H1 (cell line): ENCODE measurements at regions not wholly inside any gene's neighbourhood (a gene's known extent, or its start where the extent isn't known, plus 50 kb on each side); places are given as distances from the start of the nearest gene placed in this dataset.

ENCODE experiments used
- CTCF ChIA-PET: fragments of 300-600 bp; sonication (Branson Sonifier 250); formaldehyde crosslinking; loops from one replicate; lab custom pipeline; 2021; ENCODE audit not compliant: partially characterized antibody; lab: Charles Lee
- POLR2A ChIA-PET: fragments of 300-600 bp; sonication (Branson Sonifier 250); formaldehyde crosslinking; loops from one replicate; lab custom pipeline; 2021; ENCODE audit warnings: inconsistent platforms; ENCODE audit not compliant: partially characterized antibody; lab: Charles Lee
- DNase-seq, 2 experiments: peaks; one replicate each; pipeline versions ENCODE4 v3.0.0 to v3.0.0-alpha.2; 2010 to 2022; ENCODE audit warnings: low spot score in 2 of 2, low read depth in 1 of 2, mixed read lengths in 1 of 2
- FAIRE-seq: peaks from 2 replicates; lab custom pipeline; 2011; peaks lifted over from hg19 to GRCh38; lab: Jason Lieb, UNC
- H2AFZ ChIP-seq: 2 replicates; pipeline ENCODE4 v1.8.1; 2012; ENCODE audit warnings: low read length, inconsistent platforms
- H2AK5ac ChIP-seq: 2 replicates; pipeline ENCODE4 v1.6.1; 2013; ENCODE audit warnings: low read depth, low read length
- H2BK120ac ChIP-seq: replicated peaks from 2 replicates; pipeline ENCODE3; 2013; ENCODE audit warnings: low read depth, low read length, inconsistent platforms
- H2BK12ac ChIP-seq: 2 replicates; pipeline ENCODE4 v1.6.1; 2013; ENCODE audit warnings: low read depth, low read length
- H2BK15ac ChIP-seq: 2 replicates; pipeline ENCODE4 v1.6.1; 2013; ENCODE audit warnings: low read length
- H2BK20ac ChIP-seq: 2 replicates; pipeline ENCODE4 v1.6.1; 2013; ENCODE audit warnings: low read length
- H2BK5ac ChIP-seq: 2 replicates; pipeline ENCODE4 v1.6.1; 2013; ENCODE audit warnings: low read depth, low read length
- H3K14ac ChIP-seq: 2 replicates; pipeline ENCODE4 v1.6.1; 2013; ENCODE audit warnings: inconsistent platforms; ENCODE audit not compliant: insufficient read length
- H3K18ac ChIP-seq: 2 replicates; pipeline ENCODE4 v1.6.1; 2013; ENCODE audit warnings: low read length; ENCODE audit errors: extremely low read depth
- H3K23ac ChIP-seq: 2 replicates; pipeline ENCODE4 v1.6.1; 2013; ENCODE audit warnings: inconsistent platforms; ENCODE audit not compliant: insufficient read length
- H3K23me2 ChIP-seq: 2 replicates; pipeline ENCODE4 v1.6.1; 2013; ENCODE audit warnings: low read depth, low read length
- H3K27ac ChIP-seq: 2 replicates; pipeline ENCODE4 v1.6.1; 2011; ENCODE audit warnings: low read depth, low read length, inconsistent platforms
- H3K27me3 ChIP-seq, 4 experiments: replicated peaks in 1 of 4; 1 replicate in 1 of 4; 2 replicates in 3 of 4; pipeline versions ENCODE4 v1.6.1 to v1.8.1; 2011 to 2013; ENCODE audit warnings: low read length in 3 of 4, mild to moderate bottlenecking in 3 of 4, inconsistent platforms in 2 of 4, mixed read lengths in 2 of 4, moderate library complexity in 1 of 4; ENCODE audit not compliant: control insufficient read depth in 3 of 4, insufficient read depth in 3 of 4; ENCODE audit errors: extremely low read depth in 1 of 4
- H3K36me3 ChIP-seq, 4 experiments: 2 replicates each; pipeline versions ENCODE4 v1.6.1 to v1.8.1; 2011 to 2013; ENCODE audit warnings: mild to moderate bottlenecking in 4 of 4, low read length in 3 of 4, moderate library complexity in 2 of 4, control low read depth in 1 of 4, inconsistent platforms in 1 of 4; ENCODE audit not compliant: insufficient read depth in 4 of 4, control insufficient read depth in 2 of 4
- H3K4ac ChIP-seq: replicated peaks from 2 replicates; pipeline ENCODE3; 2013; ENCODE audit warnings: low read length, low read depth, mixed read lengths, inconsistent platforms; ENCODE audit not compliant: insufficient read length
- H3K4me1 ChIP-seq, 4 experiments: replicated peaks in 1 of 4; 1 replicate in 1 of 4; 2 replicates in 3 of 4; pipeline versions ENCODE4 v1.6.1 to v1.8.1; 2011 to 2013; ENCODE audit warnings: low read length in 3 of 4, inconsistent platforms in 2 of 4, mixed read lengths in 1 of 4; ENCODE audit not compliant: insufficient read depth in 4 of 4, control insufficient read depth in 3 of 4
- H3K4me2 ChIP-seq, 2 experiments: 2 replicates each; pipeline versions ENCODE4 v1.6.1 to v1.8.1; 2011 to 2013; ENCODE audit warnings: low read depth in 2 of 2, low read length in 2 of 2, control low read depth in 1 of 2, inconsistent platforms in 1 of 2, mild to moderate bottlenecking in 1 of 2; ENCODE audit not compliant: insufficient read depth in 1 of 2
- H3K4me3 ChIP-seq, 4 experiments: fragments of 200-600, 300-600 bp in 1 of 4; sonication (generic), shearing (Covaris generic), sonication (Bioruptor Twin) in 1 of 4; 2 replicates each; pipeline versions ENCODE4 v1.5.1 to v1.8.1; 2011 to 2016; ENCODE audit warnings: low read length in 4 of 4, low read depth in 3 of 4, control low read depth in 2 of 4, inconsistent platforms in 2 of 4, mild to moderate bottlenecking in 2 of 4, mixed read lengths in 1 of 4, moderate library complexity in 1 of 4; ENCODE audit not compliant: insufficient read depth in 2 of 4; ENCODE audit errors: extremely low read depth in 1 of 4
- H3K56ac ChIP-seq: replicated peaks from 2 replicates; pipeline ENCODE3; 2013; ENCODE audit warnings: low read depth, mild to moderate bottlenecking, mixed read lengths, low read length, inconsistent platforms; ENCODE audit not compliant: insufficient read length
- H3K79me1 ChIP-seq: 2 replicates; pipeline ENCODE4 v1.6.1; 2013; ENCODE audit warnings: low read depth, low read length, control low read depth
- H3K79me2 ChIP-seq, 2 experiments: 2 replicates each; pipeline versions ENCODE4 v1.6.1 to v1.8.1; 2012 to 2013; ENCODE audit warnings: low read length in 2 of 2, mild to moderate bottlenecking in 2 of 2, inconsistent platforms in 1 of 2; ENCODE audit not compliant: insufficient read depth in 2 of 2, control insufficient read depth in 1 of 2
- H3K9ac ChIP-seq, 4 experiments: replicated peaks in 1 of 4; 1 replicate in 1 of 4; 2 replicates in 3 of 4; pipeline versions ENCODE4 v1.6.1 to v1.8.1; 2011 to 2013; ENCODE audit warnings: low read depth in 3 of 4, low read length in 3 of 4, control low read depth in 2 of 4, mild to moderate bottlenecking in 2 of 4, moderate library complexity in 2 of 4, inconsistent platforms in 1 of 4; ENCODE audit errors: extremely low read depth in 1 of 4
- H3K9me3 ChIP-seq, 2 experiments: 2 replicates each; pipeline versions ENCODE4 v1.6.1 to v1.8.1; 2012 to 2013; ENCODE audit warnings: mild to moderate bottlenecking in 2 of 2, moderate library complexity in 2 of 2, control low read depth in 1 of 2, inconsistent platforms in 1 of 2, low read depth in 1 of 2, low read length in 1 of 2, mixed read lengths in 1 of 2; ENCODE audit not compliant: insufficient read depth in 2 of 2
- H4K20me1 ChIP-seq, 2 experiments: replicated peaks in 1 of 2; 2 replicates each; pipeline versions ENCODE3 to v1.8.1; 2011 to 2013; ENCODE audit warnings: inconsistent platforms in 2 of 2, low read length in 2 of 2, mild to moderate bottlenecking in 1 of 2; ENCODE audit not compliant: insufficient read depth in 2 of 2, control insufficient read depth in 1 of 2
- H4K5ac ChIP-seq: 2 replicates; pipeline ENCODE4 v1.6.1; 2013; ENCODE audit warnings: low read length, low read depth, mixed read lengths, inconsistent platforms; ENCODE audit not compliant: insufficient read length
- H4K8ac ChIP-seq: 2 replicates; pipeline ENCODE4 v1.8.0; 2013; ENCODE audit warnings: mild to moderate bottlenecking, moderate library complexity, low read length, inconsistent platforms; ENCODE audit not compliant: insufficient read depth; ENCODE audit errors: extremely low read depth
- H4K91ac ChIP-seq: replicated peaks from 2 replicates; pipeline ENCODE3; 2013; ENCODE audit warnings: low read length, mixed read lengths, inconsistent platforms; ENCODE audit not compliant: insufficient read length
- ASH2L ChIP-seq: fragments of 200-600, 300-600 bp; sonication (generic); IDR thresholded peaks from one replicate; pipeline ENCODE4 v1.7.1; 2017; ENCODE audit warnings: low read length
- RFX5 ChIP-seq: IDR thresholded peaks from 2 replicates; pipeline ENCODE4 v1.6.1; 2011; ENCODE audit warnings: low read depth, low read length, improper control_type of control experiment, borderline replicate concordance
- RNF2 ChIP-seq: fragments of 200-900, 300-1000 bp; sonication (generic); IDR thresholded peaks from 2 replicates; pipeline ENCODE4 v1.7.1; 2016; ENCODE audit warnings: borderline replicate concordance, low read depth, mild to moderate bottlenecking, antibody characterized with exemption, low read length; ENCODE audit not compliant: poor library complexity, severe bottlenecking; ENCODE audit errors: missing control alignments
- WGBS, 2 experiments: shearing (Covaris generic) in 1 of 2; methylation state at CpG; one replicate each; pipeline versions ENCODE4 v1.1.6 to v1.1.7; 2013 to 2015; ENCODE audit warnings: low lambda C conversion rate in 2 of 2, mixed read lengths in 2 of 2, inconsistent platforms in 1 of 2, low coverage in 1 of 2, missing lambda C conversion rate in 1 of 2; ENCODE audit not compliant: insufficient replicate concordance in 2 of 2, insufficient coverage in 1 of 2, insufficient read length in 1 of 2; ENCODE audit errors: extremely low coverage in 1 of 2, missing lambda C conversion rate in 1 of 2; 5-methylcytosine and 5-hydroxymethylcytosine counted together

DNA sequence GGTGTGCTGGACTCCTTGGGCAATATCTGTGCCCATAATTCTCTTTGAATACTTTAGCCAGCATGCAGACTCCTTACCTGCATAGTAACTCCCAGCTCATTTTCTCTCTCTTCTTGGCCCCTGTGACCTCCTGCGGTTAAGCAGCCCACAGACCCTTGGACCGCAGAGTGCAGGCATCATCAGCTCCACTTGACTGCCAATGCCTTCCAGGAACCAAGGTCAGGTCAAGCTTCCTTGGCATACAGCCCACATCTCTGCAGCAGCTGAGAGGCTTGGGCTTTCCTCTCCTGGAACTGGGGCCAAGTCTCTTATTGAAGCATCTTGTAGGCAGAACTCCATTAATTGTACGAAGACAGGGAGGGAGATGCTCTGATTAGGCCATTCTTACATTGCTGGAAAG, 130.1 kb upstream of the PIEZO2 start:
- no peak overlapping the region for H4K91ac ChIP-seq
- no peak overlapping the region for H3K56ac ChIP-seq
- H2BK120ac ChIP-seq = no peak overlapping the region
- 91% methylated on average over 3 of the region's 3 CpGs; no CpG with 5 or more reads in 1 of the 2 experiments for WGBS, 2 experiments
- H2BK20ac ChIP-seq = no peak overlapping the region
- no peak overlapping the region for H4K5ac ChIP-seq
- H2BK15ac ChIP-seq = no peak overlapping the region
- no peak overlapping the region for H3K18ac ChIP-seq
- no peaks in the 10 kb centered on the region for H3K79me2 ChIP-seq
- H4K8ac ChIP-seq = no peak overlapping the region
- no peak overlapping the region for H3K23ac ChIP-seq
- no peak overlapping the region for H3K4me3 ChIP-seq
- no peak for DNase-seq
- H2BK12ac ChIP-seq = no peak overlapping the region
- no peak overlapping the region for H3K9ac ChIP-seq
- ChIA-PET CTCF (interaction anchor here (0.8 kb wide), 1 partner anchor 31 kb away, joined by 3 read pairs; no protein-coding TSS in a partner anchor), POLR2A (no interaction called here)
- no peak for TF ChIP-seq RNF2
- no peak for TF ChIP-seq ASH2L
- no peak for TF ChIP-seq RFX5
- H3K36me3 ChIP-seq = no peaks in the 10 kb centered on the region
- H3K4me1 ChIP-seq = no peaks in the 10 kb centered on the region
- no peaks in the 10 kb centered on the region for H3K23me2 ChIP-seq
- H3K9me3 ChIP-seq = no peaks in the 10 kb centered on the region
- no peaks in the 10 kb centered on the region for H3K27me3 ChIP-seq
- H3K4me2 ChIP-seq = no peak overlapping the region
- FAIRE-seq = no peak
- H3K27ac ChIP-seq = no peak overlapping the region
- H3K4ac ChIP-seq = no peak overlapping the region
- no peak overlapping the region for H2BK5ac ChIP-seq
- H2AK5ac ChIP-seq = no peak overlapping the region
- H3K14ac ChIP-seq = no peak overlapping the region
- no peaks in the 10 kb centered on the region for H4K20me1 ChIP-seq
- H3K79me1 ChIP-seq = no peaks in the 10 kb centered on the region
- no peak overlapping the region for H2AFZ ChIP-seq
